HuH-7 (cell line): ENCODE measurements at regions not wholly inside any gene's neighbourhood (a gene's known extent, or its start where the extent isn't known, plus 50 kb on each side); places are given as distances from the start of the nearest gene placed in this dataset.

Source experiments
- DNase-seq: peaks from one replicate; pipeline ENCODE4 v3.0.0; 2011; ENCODE audit warnings: low spot score

DNA sequence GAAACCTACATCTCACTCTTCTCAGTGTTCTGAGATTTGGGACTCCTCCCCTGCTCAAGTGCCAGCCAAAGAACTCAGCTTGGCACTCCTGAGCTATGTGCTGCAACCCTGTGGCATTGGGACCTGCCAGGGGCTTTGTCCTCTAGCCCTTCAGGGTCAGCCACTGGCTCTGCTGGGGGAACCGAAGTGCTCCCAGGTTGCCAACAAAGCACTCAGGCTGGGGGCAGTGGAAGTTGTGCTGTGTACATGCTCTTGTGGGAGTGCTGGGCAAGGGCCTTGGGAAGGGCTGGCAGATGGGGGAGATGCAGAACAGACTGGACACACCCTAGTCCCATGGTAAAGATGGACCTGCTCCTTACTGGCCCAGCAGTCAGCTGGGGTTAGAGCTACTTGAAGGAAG, 498.6 kb downstream of the CAAP1 start:
- no peak for DNase-seq

DNA sequence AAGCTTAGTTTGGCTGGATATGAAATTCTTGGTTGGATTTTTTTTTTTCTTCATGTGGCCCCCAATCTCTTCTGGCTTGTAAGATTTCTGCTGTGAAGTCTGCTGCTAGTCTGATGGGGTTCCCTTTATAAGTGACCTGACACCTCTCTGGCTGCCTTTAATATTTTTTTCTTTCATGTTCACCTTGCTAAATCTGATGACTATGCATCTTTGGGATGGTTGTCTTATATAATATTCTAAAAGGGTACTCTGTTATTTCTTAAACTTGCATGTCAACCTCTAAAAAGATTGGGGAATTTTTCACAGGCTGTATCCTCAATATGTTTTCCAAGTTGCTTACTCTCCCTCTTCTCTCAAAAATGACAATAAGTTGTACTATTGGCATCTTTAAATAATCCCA, 500.0 kb downstream of the CAAP1 start:
- DNase-seq = no peak

DNA sequence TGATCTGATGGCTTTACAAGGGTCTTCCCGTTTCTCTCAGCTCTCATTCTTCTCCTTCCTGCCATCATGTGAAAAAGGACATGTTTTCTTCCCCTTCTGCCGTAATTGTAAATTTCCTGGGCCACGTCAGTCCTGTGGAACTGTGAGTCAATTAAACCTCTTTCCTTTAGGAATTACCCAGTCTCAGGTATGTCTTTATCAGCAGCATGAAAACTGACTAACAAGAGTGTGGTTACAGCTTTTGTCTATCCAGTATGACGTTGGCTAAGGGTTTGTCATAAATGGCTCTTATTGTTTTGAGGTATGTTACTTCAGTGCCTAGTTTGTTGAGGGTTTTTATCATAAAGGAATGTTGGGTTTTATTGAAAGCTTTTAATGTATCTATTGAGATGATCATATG, 501.6 kb downstream of the CAAP1 start:
- DNase-seq = no peak

DNA sequence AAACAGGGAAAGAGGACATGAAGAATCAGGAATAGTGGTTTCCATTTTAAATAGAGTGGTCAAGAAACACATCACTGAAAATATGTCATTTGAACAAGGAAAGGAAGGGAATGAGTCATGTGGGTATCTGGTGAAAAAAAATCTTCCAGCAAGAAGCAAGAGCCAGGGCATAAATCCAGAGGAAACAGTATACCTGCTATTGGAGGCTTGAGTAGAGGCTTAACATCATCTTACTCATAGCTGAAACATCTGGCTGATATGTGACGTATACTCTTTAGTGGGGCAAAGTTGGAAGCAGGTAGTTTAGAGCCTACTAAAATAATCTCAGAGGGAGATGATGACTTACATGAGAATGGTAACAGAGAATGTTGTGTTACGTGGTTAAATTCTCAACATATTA, 517.2 kb downstream of the CAAP1 start:
- DNase-seq = no peak

DNA sequence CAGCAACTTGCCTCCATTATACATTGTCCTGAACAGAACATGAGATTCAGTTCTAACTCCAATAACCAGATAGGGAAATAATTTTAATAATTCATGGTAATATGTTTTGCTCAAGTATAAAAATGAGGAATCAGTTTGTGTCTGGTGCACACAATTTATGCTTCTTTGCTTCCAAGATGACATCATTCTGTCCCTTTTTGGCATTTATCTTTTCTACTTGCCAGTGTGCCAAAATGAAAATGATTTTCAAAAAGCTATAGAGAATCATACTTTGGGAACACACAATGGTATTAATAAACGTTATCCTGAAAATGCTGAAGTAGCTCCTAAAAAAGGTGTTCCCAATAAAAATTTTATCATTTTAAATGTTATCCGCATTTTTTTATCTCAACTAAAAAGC, 519.0 kb downstream of the CAAP1 start:
- no peak for DNase-seq

DNA sequence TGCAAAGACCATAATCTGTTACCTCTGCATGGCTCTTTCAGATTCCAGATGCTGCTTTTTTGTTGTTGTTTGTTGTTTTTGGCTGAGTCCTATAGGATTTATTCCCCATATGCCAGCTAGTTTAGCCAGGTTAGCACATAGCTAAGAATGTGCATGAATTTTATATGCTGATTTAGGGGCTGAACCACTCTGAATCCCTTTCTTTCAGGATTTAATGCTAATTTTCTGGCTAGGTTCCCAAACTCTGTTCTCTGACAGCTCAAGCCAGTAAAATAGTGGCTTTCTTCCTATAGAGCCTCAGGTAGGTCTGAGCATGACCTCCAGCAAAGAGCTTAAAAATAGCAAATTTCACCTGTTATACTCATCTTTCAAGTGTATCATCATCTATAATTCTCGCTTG, 521.4 kb downstream of the CAAP1 start:
- no peak for DNase-seq

DNA sequence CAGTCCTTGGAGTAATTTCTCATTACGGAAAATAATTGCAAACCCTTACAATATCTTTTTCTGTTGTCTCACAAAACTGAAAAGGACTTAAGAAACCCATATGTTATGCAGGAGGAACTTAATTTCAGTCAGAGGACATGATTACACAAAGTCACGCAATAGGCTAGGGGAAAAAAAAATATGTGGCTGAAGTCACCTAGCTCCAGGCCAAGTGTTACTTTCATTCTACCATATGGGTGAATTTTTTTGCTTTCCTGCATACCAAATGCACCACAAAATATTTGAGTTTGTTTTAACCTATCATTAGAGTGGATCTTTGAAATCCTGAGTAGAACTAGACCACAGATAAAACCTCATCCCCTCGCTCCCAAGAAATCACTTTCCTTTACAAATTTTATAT, 523.5 kb downstream of the CAAP1 start:
- DNase-seq = no peak

DNA sequence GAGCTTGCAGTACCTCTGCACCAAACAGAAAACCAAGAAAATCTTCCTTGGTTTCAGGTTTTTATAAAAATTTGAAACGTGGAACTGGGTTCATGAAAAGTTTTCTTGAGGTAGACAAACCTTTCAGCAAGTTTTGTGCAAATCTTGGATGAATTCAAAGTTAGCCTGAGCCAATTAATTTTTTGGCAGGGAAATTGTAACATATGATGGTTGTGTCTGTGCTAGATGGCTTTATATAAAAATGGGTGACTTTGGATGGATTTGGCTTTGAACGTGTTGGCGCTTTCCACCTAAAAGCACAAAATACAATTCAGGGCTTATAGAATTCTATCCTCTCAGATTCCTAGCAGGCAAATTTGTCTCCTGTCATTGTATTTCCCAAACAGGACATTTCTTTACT, 524.4 kb downstream of the CAAP1 start:
- no peak for DNase-seq

DNA sequence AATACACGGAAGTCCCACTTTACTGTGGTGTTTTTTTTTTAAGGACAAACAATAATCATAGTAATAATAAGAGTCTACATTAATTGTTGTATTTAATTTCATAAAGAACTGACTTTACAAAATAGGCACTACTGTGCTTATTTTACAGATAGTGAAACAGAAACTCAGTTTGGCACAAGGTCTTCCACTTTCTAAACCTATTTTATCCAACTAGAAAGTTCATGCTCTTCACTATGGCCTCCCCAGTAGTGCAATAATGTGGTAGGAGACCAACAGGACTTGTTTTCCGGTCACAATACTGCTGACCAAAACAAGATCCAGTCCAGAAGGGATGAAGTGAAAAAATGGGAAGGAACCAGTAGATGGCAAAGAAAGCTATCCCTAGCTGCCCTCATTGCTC, 531.6 kb downstream of the CAAP1 start:
- no peak for DNase-seq

DNA sequence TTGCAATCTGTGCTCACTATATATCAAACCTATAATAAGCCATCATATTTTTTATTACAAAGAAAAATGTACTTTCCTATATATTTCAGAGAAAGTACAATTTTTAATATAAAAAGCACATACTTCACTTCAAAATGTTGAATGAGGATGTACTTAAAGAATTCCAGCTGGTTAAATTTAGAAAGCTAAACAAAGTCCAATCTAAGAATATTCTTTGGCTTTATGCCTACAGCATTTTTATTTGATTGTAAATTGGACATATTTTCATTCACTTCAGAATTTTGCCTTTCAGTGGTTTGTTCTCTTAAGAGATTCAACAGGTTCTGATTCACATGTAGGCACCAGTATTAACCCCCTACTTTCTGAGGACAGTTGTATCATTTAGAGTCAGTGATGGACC, 533.8 kb downstream of the CAAP1 start:
- DNase-seq = no peak

DNA sequence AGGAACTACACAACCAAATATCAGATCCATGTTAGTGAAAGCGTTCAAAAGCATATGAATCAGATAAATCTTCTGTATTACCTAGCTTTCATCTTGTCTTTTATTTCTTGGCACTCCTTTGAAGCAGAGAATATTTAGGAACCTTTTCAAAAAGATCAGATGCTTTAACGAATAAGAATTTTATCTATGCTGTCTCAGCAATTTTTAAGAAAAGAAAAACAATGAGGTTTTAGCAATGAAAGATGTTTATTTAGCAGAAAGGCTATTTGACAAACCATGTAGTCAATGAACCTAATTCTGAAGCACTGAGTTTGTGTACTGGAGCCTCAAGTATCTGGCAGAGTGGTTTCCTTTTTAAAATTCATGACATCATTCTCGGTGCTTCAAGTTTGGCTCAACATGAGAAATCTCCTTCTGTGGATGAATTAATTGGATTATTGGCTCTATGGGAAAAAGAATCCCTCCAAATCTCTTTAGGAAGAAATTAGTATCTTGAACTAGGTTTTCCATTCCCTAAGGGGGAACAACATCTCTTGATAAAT, 534.7 kb downstream of the CAAP1 start:
- DNase-seq = no peak

DNA sequence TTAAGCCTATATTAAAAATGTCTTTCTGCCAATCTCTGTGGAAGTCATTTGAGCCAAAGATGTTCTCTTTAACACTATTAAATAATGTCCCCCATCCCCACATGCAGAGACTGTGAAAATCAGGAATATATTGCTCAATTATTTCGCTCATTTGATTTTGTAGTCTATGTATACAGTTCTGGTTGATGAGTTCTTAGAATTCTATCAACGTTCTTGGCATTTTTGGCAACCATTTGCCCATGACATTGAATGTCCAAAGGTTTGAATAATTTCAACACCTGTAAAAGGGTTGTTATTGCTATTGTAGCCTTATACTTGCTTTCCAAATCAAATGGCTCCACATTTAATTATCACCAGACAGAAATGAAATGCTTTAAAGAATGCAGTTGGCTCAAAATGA, 536.1 kb downstream of the CAAP1 start:
- no peak for DNase-seq

DNA sequence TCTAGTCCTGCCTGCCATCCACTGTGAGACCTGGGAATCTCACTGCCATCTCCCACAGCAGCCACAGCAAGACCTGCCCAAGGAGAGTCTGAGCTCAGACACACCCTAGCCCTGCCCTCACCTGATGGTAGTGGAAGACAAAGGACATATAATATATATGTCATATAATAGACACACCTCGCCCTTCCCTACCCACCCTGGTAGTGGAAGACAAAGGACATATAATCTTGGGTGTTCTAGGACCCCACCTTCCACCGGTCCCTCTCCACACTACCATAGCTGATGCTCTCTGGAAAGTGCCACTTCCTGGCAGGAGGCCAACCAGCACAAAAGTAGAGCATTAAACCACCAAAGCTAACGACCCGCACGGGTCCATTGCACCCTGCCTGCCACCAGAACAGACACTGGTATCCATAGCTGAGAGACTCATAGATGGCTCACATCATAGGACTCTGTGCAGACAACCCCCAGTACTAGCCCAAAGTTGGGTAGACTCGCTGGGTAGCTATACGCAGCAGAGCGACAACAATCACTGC, 545.6 kb downstream of the CAAP1 start:
- no peak for DNase-seq

DNA sequence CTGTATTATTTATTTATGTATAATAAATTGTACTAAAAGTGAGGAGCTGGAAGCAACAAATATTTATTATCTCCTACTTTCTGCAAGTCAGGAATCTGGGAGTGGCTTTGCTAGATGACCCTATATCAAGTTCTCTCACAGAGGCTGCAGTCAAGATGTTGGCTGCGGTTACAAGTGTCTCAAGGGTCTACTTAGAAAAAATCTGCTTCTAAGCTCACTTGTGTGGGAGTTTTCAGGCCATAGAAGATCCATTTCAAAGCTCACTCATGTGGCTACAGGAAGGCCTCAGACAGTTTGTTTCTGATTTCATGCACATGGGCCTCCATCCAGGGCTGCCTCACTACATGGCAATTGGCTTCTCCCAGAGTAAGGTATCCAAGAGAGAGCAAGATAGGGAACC, 551.1 kb downstream of the CAAP1 start:
- DNase-seq = no peak

DNA sequence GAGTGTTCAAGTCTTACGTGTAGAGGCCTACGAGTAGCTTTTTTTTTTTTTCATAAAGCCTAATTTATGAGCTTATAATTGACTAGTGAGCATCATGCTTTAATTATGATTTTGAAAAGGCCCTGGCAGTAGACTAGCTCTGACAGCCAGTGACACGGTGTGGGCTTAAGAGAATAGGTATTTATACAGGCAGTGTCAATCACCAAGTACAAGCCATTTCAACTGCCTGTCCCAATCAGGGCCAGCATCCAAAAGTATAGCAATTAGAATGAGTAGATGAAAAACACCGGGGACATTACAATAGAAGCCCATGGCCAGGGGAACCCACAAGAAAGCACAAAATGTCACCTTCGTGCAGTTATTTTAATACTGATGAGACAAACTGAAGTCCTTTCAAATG, 552.8 kb downstream of the CAAP1 start:
- no peak for DNase-seq

DNA sequence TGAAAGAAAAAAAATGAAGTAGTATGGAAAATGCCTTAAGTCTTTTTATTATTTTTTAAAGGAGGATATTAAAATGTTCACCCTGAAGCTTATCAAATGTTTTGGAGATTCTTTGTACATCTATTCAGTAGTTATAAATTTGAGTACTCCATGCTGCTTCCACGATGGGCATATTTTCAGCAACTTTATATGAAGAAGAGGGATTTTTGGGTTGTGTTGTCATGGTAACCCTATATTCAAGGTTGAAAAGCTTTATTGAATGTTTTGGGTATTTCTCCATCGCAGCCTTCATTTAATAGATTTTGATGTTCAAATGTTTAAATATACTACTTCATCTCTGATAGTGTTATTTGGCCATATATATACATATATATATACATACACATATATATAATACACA, 557.5 kb downstream of the CAAP1 start:
- DNase-seq = no peak

DNA sequence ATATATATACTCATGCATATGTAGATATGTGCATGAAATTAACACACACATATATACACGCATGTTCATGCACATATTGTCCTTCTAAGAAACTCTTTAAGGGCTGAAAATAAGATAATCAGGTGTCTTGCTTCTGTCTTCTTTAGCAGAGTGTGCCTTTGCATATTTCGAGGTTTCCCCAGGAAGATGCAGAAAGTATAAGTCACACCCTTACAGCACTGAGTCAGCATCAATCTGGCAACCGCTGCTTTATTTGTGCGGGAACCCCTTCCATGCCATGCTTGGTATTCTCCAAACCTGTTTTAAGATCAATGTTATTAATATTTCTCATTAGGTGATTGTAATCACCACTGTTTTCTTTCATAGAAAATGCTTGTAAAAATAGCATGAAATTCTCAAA, 557.9 kb downstream of the CAAP1 start:
- no peak for DNase-seq

DNA sequence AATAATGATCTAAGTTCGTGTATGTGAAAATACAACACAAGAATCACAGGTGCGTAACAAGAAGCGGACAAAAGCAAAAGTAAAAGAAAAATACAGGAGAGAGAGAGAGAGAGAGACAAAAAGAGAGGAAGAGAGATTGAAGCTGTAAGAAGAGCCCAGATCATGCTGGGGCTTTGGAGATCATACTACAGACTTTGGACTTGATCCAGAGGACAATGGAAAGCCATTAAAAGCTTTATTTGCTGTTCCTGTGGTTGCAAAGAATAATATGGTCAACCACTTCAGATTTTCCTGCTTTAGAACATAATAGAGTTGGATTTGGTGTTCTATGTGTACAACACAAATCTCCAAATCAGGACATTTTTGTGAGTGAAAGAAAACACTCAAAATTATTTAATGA, 561.4 kb downstream of the CAAP1 start:
- no peak for DNase-seq

DNA sequence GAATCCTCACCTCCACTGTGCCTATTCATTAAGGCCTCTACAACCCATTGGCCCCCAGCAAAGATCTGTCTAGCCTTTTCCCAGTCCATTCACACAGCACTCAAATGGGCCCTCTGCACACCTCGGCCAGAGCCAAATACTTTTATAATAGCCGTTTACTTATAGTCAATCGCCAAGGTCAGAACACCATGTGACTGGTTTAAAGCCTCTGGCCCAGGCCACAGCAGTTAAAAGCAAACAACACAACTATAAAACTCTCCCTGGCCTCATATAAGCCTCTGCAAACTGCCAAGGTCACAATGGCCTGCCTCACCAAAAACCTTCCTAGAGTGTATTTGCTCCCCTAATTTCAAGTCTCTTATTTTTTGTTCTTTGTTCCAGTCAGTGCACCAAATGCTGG, 562.6 kb downstream of the CAAP1 start:
- DNase-seq = no peak

DNA sequence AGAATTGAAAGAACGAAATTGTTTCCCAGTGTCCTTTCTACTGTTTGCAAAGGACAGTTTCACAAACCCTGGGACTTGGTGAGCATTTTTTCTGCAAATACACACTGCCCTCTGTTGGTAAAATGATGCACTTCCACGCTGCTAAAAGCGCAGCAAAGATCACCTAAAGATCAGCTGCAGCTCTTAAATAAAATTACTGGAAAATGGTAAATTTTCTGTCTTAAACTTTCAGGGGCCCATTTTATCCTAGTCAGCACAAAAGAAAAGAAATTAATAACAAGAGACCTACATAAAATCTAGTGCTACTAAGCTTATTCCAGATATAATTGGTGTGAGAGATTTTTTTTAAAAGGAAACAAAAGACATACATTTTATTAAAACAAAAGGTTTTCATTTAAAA, 566.0 kb downstream of the CAAP1 start:
- DNase-seq = peak; percentile 8

DNA sequence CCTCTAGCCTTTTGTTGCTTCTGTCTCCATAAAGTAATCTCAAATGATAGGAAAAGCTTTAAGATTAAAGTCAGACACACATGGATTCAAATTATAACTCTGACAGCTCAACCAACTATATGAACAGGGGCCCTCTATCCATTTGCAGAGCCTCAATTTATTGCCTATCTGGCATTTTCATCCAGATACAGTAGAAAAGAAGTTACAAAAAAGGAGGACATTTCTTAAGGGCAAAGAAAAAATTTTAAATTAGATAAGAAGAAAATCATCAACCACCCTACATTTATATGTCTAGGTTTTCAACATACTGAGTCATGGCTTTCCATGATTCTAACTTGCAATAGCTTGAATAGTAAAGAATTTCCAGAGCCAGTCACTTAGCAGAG, 567.2 kb downstream of the CAAP1 start:
- DNase-seq = no peak

DNA sequence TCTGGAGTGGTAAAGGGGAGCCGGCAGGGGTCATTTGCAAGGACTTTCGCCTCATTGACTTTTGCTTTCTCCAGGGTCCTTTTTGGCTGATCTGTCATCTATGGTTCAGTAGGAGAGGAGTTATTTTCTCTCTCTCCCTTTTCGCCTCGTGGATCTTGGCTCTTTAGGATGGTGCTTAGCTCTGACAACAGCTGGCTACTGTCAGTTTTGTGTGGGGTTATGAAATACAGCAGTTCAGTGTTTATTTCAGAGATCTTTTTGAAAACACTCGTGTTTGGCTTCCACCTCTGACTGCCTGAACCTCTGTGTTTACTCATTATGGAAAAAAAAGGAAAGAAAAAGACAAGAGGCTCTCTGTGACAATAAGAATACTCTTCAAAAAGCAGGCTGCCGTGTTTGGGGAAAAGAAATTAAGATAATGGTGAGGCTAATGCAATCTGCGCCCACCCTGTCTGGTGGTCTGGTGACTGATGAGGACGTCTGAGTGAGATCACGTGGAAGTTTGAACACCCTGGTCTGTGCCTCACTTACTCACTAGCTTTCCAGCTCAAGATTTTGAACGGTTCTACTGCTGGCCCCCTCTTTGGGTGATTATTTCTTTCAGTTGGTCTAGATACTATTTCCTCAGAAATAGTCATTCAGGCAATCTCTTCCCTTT, 567.7 kb downstream of the CAAP1 start:
- DNase-seq = no peak

DNA sequence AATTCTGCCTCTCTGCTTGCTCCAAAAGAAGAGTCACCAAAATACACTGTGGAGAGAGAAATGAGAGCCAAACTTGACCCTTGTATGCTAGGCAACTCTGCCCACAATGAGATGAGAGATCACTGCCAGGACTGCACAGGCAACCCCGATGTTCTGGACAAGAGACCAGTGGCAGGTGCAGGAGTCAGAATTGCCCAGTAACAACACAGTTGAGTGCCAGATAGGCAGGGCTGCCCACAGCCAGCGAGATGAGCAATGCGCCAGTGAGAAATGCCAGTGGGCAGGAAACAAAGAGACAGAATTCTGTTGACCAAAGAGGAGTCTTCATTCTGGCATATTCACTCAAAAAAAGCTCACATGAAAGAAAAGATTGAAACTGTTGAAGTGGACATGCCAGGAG, 570.7 kb downstream of the CAAP1 start:
- no peak for DNase-seq

DNA sequence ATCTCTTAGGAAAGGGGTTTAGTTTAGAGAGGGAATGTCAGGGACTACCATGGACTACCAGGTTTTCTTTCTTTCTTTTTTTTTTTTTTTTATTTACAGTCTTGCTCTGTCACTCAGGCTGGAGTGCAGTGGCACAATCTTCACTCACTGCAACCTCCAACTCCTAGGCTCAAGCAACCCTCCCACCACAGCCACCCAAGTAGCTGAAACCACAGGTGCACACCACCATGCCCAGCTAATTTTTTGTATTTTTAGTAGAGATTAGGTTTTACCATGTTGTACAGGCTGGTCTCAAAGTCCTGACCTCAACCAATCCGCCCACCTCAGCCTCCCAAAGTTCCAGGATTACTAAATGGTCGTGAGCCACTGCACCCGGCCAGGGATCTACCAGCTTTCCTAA, 572.7 kb downstream of the CAAP1 start:
- DNase-seq = no peak
